Sciatic nerve (tissue), 2 donors: ENCODE measurements at regions not wholly inside any gene's neighbourhood (a gene's known extent, or its start where the extent isn't known, plus 50 kb on each side); places are given as distances from the start of the nearest gene placed in this dataset.

Source experiments
- ATAC-seq: fragments of 200-7000 bp; cut with Tn5 transposase; one replicate; pipeline ENCODE4 v1.9.1; 2020; ENCODE audit warnings: mild to moderate bottlenecking, moderate library complexity
- DNase-seq: peaks from one replicate; pipeline ENCODE4 v3.0.0-alpha.2; 2020; ENCODE audit warnings: low spot score
- intact Hi-C: fragments of 100-400 bp; cut with DNase I; formaldehyde crosslinking; loops from one replicate; pipeline ENCODE4 v1.14.2; 2022
- donor health status: DM: no; HTN: no; CAD: no.
- donor health status: DM: no; HTN: no; CAD: no.

DNA sequence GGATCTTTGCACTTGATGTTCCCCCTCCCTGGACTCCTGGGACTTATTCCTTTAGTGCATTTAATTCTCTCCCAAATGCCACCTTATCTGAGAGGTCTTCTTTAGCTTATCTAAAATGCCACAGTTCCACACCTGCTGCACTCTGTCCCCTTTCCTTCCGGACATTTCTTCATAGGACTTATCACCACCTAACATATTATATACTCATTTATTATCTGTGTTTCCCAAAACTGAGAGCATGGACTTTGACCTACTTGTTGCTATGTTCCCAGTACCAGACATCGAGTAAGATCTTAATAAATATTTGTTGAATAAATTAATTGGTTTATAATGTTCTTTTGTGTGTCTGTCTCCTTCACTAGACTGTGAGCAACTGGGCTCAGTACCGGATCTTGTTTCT lies 585.3 kb downstream of the INSC start:
- ATAC-seq = no peak
- DNase-seq = no peak
- intact Hi-C loops = no loop called here

DNA sequence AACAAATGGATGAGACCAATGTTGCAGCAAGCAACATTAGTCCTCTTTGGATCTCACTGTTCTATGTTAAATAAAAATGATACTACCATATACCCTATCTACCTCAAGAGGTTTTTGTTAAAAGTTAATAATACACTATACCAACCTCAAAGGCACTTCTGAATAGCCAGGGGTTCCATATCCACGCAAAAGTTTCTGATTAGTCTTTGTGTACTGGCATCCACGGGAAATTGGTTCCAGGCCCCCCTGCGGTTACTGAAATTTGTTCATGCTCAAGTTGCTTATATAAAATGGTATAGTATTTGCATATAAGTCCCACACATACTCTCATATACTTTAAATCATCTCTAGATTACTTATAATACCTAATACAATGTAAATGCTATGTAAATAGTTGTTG lies 585.7 kb downstream of the INSC start:
- DNase-seq = no peak
- ATAC-seq = no peak
- intact Hi-C loops = no loop called here

DNA sequence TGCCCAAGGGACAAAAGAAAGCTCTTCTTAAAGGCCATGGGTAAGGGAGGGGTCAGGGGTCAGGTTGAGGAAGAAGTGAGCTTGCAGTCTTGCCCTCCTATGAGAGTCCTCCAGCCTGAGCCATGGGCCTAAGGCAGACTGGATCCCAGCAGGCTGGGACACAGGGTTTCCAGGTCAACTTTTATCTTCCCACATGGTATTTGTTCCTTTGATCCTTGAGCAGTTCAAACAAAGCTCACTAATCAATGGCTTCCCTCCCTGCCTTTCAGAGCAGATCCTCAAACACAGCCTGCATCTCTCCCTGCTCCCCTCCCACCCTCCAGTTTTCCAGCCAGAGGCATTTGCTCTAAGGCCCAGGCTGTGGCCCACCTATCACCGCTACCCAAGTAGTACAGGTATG lies 589.3 kb downstream of the INSC start:
- ATAC-seq (no peak), DNase-seq (no peak)
- intact Hi-C loops = no loop called here

DNA sequence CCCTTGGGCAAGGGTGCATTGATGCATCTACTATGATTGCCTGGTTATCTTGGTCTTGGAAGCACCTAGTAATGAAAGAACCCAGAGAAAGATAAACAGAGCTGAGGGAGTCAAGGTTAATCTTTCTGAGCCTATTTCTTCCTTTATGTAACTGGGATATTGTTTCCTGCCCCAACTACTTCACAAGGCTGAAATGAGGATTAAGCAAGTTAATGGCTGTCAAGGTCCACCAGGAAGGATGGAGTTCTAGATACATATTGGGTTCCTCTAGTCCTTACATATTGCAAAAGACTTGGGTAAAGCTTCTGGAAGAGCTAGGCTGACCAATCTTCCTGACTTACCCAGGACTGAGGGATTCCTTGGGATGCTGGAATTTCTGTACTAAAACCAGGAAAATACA lies 589.8 kb downstream of the INSC start:
- intact Hi-C loops = no loop called here
- ATAC-seq = no peak
- no peak for DNase-seq

DNA sequence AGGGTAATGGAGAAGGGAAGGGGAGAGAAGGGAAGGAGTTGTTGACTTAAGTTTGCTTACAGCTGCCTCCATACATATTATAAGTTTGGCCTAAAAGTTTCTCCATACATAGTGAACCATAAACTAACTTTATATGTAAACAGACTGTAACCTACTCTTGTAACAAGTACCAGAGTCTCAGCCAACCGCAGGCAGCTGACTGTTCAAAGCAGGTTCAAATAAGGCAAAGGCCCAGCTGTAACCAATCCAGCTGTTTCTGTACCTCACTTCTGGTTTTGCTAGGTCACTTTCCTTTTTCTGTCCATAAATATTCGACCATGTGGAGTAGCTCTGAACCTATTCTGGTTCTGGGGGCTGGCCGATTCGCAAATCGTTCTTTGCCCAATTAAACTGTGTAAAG lies 591.2 kb downstream of the INSC start:
- intact Hi-C loops = no loop called here
- no peak for ATAC-seq
- no peak for DNase-seq

DNA sequence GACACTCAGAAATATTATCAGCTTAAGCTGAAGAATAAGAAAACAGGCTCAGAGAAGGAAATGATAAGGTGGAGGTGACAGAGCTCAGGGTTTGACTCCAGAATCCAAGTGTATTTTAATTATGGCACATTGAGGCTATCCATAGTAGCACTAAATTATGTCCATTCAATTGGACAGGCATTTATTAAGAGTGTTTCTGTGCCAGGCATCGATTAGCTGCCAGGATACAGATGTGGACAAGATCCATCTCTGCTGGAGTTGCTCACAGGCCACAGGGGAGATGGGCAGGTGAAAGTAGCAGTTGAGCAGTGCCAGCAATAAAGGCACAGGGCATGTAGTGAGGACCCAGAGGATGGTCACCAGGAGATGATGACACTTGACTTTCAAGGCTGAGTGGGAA lies 592.5 kb downstream of the INSC start:
- no peak for ATAC-seq
- DNase-seq = no peak
- intact Hi-C loops = no loop called here

DNA sequence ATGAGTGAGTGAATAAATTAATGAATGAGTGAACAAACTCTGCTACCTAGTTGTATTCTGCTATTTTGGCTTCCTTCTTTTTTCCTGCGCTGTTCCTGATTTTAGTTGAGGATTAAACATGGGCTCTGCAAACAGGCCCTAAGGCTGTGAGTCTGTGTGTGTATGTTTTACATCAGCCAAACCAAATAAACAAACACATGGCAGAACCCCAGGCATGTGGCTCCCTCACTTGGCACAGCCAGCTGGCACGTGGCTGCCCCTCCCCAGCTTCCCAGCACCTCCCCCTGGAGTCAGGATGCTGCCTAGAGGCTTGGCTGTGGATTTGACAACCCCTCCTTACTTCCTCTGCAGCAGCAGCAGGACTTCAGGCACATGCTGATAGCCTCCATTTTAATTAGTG lies 593.2 kb downstream of the INSC start:
- ATAC-seq (peak; percentile 92), DNase-seq (peak; percentile 65)
- intact Hi-C loops = no loop called here

DNA sequence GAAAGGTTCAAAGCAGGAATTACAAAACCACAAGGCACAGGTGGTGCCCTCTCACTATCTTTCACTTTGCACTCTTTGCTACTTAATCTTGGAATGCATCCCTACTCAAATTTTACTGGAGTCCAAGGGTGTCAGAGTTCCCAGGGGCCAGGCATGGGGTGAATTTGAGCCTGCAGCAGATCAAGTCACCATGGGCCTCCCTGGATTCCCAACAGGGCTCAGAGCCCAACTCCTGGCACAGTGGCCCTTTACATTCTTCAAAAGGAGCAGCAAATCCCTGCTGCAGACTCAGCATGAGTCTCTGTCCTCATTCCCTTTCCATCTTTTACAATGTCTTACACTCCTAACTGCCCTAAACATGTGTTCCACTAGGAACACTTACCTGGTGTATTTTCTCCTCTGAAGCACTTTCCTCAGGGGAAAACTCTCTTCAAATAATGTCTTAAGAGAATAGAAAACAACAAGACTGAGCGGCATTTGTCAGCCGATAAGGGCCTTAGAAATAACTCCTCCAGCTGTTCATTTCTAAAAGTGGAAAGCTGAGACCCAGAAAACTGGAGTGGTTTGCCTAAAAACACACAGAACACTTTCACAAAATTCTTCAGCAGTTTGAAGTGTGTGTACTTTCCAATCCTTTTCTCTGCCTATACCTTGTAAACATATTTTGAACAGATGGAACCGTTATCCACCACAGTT lies 596.0 kb downstream of the INSC start:
- intact Hi-C loops = no loop called here
- no peak for ATAC-seq
- DNase-seq = no peak

DNA sequence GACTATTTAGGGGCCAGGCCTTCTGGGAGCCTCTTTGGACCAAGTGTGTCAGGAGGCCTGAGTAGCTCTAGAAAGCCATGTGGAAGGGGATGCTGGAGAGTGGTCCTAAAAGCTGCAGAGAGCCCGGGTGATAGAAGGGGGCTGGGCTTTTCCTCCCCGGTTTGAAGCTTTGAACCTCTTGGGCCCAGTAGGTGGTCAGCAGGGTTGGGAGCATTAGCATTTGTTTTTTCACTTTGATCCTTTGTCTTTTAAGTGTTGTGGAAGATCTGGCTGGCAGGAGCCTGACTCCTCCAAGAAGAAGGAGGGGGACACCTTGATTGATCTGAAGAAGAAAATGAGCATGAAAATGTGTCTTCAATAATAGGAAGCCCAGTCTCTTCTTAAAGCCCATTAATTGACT lies 596.6 kb downstream of the INSC start:
- DNase-seq = no peak
- intact Hi-C loops = no loop called here
- no peak for ATAC-seq

DNA sequence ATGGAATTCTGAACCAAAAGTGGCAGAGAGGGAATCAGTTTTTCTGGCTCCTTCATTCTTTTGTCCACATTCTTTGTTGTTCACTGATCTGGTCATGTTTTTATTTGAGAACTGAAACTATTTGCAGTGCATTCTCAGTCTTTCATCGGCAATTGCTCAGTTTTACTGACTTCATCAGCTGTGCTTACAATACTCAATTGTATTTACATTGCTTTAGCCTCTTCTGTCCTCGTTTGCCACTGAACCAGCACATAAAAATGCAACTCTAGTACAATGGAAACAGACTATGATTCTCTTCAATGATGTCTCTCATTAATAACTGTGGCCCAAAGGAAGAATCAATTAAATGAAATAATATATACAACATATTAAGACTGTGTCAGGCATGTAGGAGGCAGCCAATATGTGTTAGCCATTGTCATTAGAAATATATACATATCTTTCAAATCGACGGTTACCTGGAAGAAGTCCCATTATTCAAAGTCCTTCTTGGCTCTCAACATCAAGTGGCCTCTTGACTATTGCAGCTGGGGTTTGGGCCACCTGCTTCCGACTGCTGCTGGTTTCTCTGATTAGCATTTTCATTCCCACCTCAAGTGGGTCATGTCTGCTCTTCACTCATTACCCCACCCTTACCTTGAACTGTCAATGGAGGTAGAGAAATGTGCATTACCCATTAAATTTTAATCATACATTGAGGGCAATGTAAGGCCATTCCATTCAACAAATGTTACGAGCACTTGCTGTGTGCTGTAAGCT lies 600.1 kb downstream of the INSC start:
- DNase-seq = no peak
- ATAC-seq = no peak
- intact Hi-C loops = no loop called here

DNA sequence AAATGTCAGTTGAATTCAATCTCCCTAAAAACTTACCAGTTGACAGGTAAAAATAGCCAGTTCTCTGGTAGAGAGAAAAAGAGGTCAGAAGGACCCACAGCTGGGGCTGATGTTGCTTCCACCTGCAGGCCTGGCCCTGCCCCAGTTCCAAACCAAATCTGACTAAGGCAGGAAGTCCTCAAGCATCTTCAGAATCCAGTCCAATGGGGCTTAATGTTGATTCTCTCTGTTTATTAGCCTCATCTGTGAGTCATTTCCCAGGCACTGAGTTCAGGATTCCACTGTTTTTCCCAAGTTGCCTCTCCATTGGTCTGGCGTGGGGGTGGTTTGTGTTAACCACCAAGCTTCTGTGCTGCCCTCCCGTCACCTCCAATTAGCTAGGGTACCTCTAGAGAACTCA lies 601.8 kb downstream of the INSC start:
- ATAC-seq = peak; percentile 35
- no peak for DNase-seq
- intact Hi-C loops = no loop called here

DNA sequence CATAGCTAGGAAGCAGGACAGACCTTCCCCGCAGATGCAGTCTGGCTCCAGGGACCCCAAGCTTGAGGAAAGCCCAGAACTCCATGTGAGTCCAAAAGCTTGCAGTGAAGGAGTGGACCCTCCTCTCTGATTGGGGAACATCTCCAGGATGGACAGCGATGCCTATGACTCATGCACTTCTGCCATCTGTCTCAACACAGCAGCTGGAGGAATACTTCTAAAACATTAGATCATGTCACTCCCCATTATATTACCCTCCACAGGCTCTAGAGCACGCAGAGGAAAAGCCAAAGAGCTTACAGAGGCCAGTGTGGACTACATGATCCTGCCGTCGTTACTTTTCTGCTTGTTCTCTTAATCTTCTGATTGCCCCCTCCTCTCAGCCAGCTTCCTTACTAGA lies 605.7 kb downstream of the INSC start:
- DNase-seq = no peak
- intact Hi-C loops = no loop called here
- no peak for ATAC-seq

DNA sequence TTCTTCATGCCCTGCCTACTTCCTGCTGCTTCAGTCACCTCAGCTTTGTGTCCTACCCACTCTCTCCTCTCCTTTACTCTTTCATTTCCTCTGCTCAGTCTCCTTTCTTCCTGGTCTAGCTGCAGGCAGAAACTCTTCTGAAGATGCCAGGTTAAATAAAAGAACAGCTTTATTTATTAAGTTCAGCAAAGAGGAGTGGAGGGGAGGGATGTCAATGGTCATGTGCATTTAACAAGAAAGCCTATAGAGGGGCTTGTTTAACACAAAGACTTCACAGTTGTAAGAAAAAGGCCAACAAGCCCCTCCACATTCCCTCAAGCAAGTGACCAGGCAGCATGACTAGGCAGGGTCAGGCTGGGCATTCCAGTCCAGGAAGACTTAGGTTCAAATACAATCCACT lies 609.2 kb downstream of the INSC start:
- DNase-seq (no peak), ATAC-seq (no peak)
- intact Hi-C loops = no loop called here

DNA sequence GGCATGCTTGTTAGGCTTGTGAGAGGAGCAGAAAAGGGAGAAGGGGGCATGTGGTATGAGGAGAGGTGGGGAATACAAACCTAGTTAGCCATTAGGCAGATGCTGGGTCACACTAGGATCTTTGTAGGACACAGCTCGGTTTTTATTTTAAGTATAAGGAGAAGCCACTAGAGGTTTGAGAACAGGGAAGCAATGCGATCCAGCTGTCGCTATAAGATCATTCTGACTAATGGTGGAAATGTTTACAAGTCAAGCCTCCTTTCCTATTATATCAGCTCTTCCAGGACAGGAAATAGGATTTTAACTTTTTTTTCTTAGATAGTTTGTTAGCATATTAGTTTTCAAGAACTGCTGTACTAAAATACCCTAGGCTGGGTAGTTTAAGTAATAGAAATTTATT lies 609.9 kb downstream of the INSC start:
- ATAC-seq (no peak), DNase-seq (no peak)
- intact Hi-C loops = no loop called here

DNA sequence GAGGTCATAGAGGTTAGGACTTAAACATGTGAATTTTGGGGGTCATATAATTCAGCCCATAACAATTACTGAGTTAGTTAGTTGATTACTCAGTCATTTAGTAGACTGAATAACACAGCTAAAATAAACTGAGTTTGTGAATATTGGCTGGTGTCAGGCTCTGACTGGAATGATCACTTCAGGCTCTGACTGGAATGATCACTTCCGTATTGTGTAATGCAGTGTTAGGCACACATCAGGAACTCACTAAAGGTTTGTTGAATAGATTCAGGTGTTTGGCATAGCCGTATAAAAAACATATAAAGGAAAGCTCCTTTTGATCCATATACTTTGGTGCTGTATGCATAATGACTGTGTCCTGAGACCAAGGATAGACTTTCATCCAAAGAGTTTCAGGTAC lies 610.5 kb downstream of the INSC start:
- DNase-seq (no peak), ATAC-seq (no peak)
- intact Hi-C loops = no loop called here

DNA sequence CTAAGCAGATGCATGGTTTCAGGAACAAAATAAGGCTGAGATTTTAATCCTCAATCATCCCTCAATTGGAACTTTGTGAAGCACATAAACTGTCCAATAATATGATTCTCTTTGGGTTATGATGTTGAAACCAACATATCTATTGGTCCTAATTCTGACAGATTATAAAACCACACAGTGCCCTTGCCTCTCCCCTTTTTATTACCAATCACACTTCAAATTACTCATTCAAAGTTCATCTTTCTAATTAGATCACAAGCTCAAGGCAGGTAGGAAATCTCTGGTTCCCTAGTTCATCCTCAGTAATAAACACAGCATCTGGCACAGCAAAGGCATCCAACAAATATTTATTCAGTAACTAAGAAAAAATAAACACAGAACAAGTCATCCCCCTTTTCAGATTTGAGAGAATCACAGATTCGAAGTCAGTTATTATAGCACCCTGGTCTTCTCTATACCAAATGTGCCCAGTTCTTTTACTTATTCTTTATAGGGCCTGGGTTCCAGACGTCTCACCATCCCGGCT lies 611.6 kb downstream of the INSC start:
- ATAC-seq = no peak
- intact Hi-C loops = no loop called here
- no peak for DNase-seq

DNA sequence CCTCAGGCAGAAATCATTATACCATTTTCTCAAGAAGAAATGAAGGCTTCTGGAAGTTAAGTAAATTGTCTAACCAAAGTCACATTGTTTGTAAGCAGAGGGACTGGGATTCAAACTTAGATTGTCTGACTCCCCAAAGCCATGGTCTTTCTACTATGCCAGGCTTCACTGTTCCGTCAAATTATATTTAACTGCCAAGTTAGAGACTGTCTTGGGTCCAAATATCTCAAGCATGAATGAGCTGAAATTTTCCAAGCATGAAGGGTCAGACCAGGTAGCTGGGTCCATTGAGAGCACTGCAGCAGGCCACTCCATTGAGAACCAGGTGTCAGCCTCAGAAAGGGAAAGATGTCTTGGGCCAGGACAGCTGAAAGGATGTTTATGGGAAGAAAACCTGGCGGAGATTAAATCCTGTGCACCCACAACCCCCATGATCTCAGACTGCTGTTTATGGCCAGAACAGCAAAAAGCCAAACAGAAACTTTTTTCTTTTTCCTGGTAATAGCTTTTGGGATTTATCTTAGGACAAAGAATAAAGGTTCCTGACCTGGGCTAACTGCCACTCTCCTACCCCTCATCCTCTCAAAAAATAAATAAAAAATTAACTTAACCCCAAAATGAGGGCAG lies 612.3 kb downstream of the INSC start:
- ATAC-seq (peak; percentile 90), DNase-seq (no peak)
- intact Hi-C loops = no loop called here

DNA sequence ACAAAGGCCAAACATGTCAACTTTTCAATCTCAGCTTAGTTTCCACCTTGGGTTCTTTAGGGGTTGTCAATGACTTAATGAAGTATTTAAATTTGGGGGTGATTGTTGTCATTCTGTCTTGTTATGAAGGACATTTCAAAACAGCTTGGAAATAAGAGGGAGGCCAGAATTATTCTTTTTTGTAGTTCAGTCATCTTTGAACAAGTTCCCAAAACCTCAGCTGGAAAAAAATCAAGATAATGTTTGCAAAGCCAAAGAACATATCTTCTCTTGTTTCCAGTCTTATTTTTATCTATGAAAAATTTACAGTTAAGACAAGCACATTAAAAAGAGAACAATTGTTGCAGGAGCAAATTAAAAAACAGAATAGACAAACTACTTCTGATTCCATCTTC lies 612.8 kb downstream of the INSC start:
- intact Hi-C loops = no loop called here
- peak; percentile 63 for ATAC-seq

DNA sequence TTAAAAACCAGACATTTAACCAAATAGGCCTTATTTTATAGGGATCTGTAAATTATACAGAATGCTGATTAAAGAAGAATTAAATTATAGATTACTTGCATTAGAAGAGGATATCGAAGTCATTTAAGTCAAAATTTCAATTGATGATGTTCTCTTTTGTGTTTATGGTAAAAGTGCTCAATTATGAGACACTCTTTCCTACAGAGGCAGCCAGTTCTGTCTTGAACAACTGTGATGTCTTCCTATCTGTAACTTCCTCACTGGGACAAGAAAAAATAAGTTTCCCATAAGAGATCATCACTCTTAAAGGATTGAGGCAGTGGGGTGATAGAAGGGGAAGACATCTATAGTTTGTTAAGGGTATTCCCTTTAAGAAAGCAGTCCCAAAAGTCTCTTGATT lies 613.5 kb downstream of the INSC start:
- ATAC-seq (no peak), DNase-seq (no peak)
- intact Hi-C loops = no loop called here

More for the DNA sequence above, 612.8 kb downstream of the INSC start:
- no peak for DNase-seq

DNA sequence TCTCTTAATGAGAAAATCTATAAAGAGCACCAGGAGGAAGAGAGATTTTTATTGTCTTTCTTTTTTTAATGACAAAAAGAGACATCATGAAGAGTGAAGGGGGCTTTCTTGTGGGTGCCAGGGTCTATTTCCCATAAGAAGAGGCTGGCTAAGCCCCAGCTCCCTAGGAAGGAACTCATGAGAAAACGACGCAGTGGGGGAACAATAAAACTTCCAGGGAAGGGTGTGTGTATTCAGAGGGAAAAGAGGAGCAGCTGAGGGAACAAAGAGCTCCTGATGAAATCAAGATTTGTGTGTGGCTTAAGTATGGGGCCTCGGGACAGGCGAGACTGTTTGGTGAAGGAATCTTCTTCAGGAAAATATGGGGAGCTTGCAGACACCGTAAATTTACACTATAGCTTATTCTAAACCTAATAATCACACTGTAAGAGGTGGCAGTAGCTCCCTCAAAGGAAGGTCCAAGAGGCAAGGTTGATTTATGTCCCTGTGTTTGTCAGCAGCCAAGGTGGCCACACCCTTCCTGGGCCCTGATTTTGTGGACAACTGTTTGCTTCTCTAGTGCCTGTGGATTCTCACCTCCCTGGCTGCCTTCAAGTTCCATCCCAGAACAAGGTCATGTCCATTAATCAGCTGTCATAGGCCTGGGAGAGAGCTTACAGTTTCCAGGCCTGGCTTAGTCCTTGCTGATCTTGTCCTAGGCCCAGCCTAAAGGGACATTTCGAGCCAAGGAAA lies 615.7 kb downstream of the INSC start:
- intact Hi-C loops = no loop called here
- DNase-seq (no peak), ATAC-seq (peak; percentile 20)
